ENCODE measurements at regions not wholly inside any gene's neighbourhood (a gene's known extent, or its start where the extent isn't known, plus 50 kb on each side); places are given as distances from the start of the nearest gene placed in this dataset.

- no peak for DNase-seq
Measured at GRCh38 chr20:57964011-57964862, 254.4 kb upstream of the PMEPA1 start.

GRCh38 chr20:57960803-57961575 is 251.2 kb upstream of the PMEPA1 start:
- peak; percentile 19 for DNase-seq

GRCh38 chr20:57959589-57959988 is 249.8 kb upstream of the PMEPA1 start:
- no peak for DNase-seq

GRCh38 chr20:57959018-57959417 is 249.2 kb upstream of the PMEPA1 start:
- DNase-seq, result no peak

- no peak for DNase-seq
Measured at GRCh38 chr20:57958050-57958420, 248.2 kb upstream of the PMEPA1 start.

- DNase-seq, result no peak
Measured at GRCh38 chr20:57957411-57958049, 247.7 kb upstream of the PMEPA1 start.

- DNase-seq, result no peak
Measured at GRCh38 chr20:57953638-57954037, 243.8 kb upstream of the PMEPA1 start.

GRCh38 chr20:57952136-57952535 is 242.3 kb upstream of the PMEPA1 start:
- no peak for DNase-seq

- DNase-seq, result no peak
Measured at GRCh38 chr20:57951549-57951948, 241.7 kb upstream of the PMEPA1 start.

GRCh38 chr20:57950764-57951485 is 241.1 kb upstream of the PMEPA1 start:
- no peak for DNase-seq

- DNase-seq, result no peak
Measured at GRCh38 chr20:57948180-57948955, 238.6 kb upstream of the PMEPA1 start.

- no peak for DNase-seq
Measured at GRCh38 chr20:57947421-57948179, 237.8 kb upstream of the PMEPA1 start.

GRCh38 chr20:57946559-57947315 is 236.9 kb upstream of the PMEPA1 start:
- DNase-seq, result no peak

GRCh38 chr20:57944988-57945387 is 235.2 kb upstream of the PMEPA1 start:
- DNase-seq, result no peak

GRCh38 chr20:57943950-57944349 is 234.1 kb upstream of the PMEPA1 start:
- no peak for DNase-seq

GRCh38 chr20:57943291-57943690 is 233.5 kb upstream of the PMEPA1 start:
- DNase-seq, result no peak

GRCh38 chr20:57941604-57942381 is 232.0 kb upstream of the PMEPA1 start:
- DNase-seq, result no peak

GRCh38 chr20:57940868-57941522 is 231.2 kb upstream of the PMEPA1 start:
- DNase-seq, result no peak

GRCh38 chr20:57940376-57940775 is 230.6 kb upstream of the PMEPA1 start:
- DNase-seq, result no peak

All from NCI-H2107 (cell line).